Osteoblast (primary cell): ENCODE measurements at regions not wholly inside any gene's neighbourhood (a gene's known extent, or its start where the extent isn't known, plus 50 kb on each side); places are given as distances from the start of the nearest gene placed in this dataset.

Experiments
- DNase-seq: peaks from one replicate; pipeline ENCODE4 v3.0.0; 2011; ENCODE audit warnings: low spot score, mixed read lengths; ENCODE audit not compliant: insufficient read length; ENCODE audit errors: missing footprints
- H2AFZ ChIP-seq: 2 replicates; pipeline ENCODE4 v1.6.0; 2011; ENCODE audit warnings: mild to moderate bottlenecking, low read length
- H3K27ac ChIP-seq: 2 replicates; pipeline ENCODE4 v1.5.1; 2011; ENCODE audit warnings: mild to moderate bottlenecking, low read depth, low read length, moderate library complexity
- H3K27me3 ChIP-seq: 2 replicates; pipeline ENCODE4 v1.6.0; 2012; ENCODE audit warnings: mild to moderate bottlenecking, control low read depth, inconsistent platforms, low read length, moderate library complexity; ENCODE audit not compliant: insufficient read depth
- H3K36me3 ChIP-seq: 2 replicates; pipeline ENCODE4 v1.5.1; 2011; ENCODE audit warnings: mild to moderate bottlenecking, low read length, control low read depth, moderate library complexity; ENCODE audit not compliant: insufficient read depth
- H3K4me1 ChIP-seq: 2 replicates; pipeline ENCODE4 v1.5.1; 2011; ENCODE audit warnings: mild to moderate bottlenecking, low read length, control low read depth, moderate library complexity; ENCODE audit not compliant: insufficient read depth
- H3K4me2 ChIP-seq: 2 replicates; pipeline ENCODE4 v1.6.0; 2011; ENCODE audit warnings: mild to moderate bottlenecking, low read length; ENCODE audit not compliant: insufficient read depth
- H3K4me3 ChIP-seq: fragments of 200-600 bp; sonication (generic); 3 replicates; pipeline ENCODE4 v1.5.1; 2012; ENCODE audit warnings: mild to moderate bottlenecking, low read length, inconsistent platforms; ENCODE audit not compliant: insufficient read depth
- H3K79me2 ChIP-seq: 2 replicates; pipeline ENCODE4 v1.6.0; 2012; ENCODE audit warnings: mild to moderate bottlenecking, low read length, control low read depth, inconsistent platforms; ENCODE audit not compliant: insufficient read depth
- H3K9me3 ChIP-seq: 2 replicates; pipeline ENCODE4 v1.5.1; 2011; ENCODE audit warnings: low read depth, low read length, control low read depth
- H4K20me1 ChIP-seq: 2 replicates; pipeline ENCODE4 v1.6.0; 2012; ENCODE audit warnings: mild to moderate bottlenecking, low read length, control low read depth; ENCODE audit not compliant: insufficient read depth
- CTCF ChIP-seq: IDR thresholded peaks from 2 replicates; pipeline ENCODE4 v1.5.1; 2011; ENCODE audit warnings: mild to moderate bottlenecking, low read depth, low read length, moderate library complexity; ENCODE audit errors: extremely low read depth

- Histone ChIP-seq H2AFZ (no peak overlapping the region), H3K4me2 (no peak overlapping the region), H3K9me3 (no peaks in the 10 kb centered on the region), H3K27me3 (no peaks in the 10 kb centered on the region), H3K4me3 (no peak overlapping the region), H3K36me3 (no peaks in the 10 kb centered on the region), H3K27ac (no peak overlapping the region), H4K20me1 (no peaks in the 10 kb centered on the region), H3K4me1 (no peaks in the 10 kb centered on the region), H3K79me2 (no peaks in the 10 kb centered on the region)
- no peak for DNase-seq
- TF ChIP-seq CTCF = no peak
Observed at GRCh38 chr1:55821234-55821633, 606.1 kb upstream of the USP24 start.

GRCh38 chr1:55820501-55820900 lies 605.3 kb upstream of the USP24 start:
- H3K4me2 ChIP-seq = no peak overlapping the region

GRCh38 chr1:55819011-55819410 lies 603.8 kb upstream of the USP24 start:
- H3K4me3 ChIP-seq = no peak overlapping the region
- H2AFZ ChIP-seq = no peak overlapping the region
- H3K36me3 ChIP-seq = no peaks in the 10 kb centered on the region
- H3K4me1 ChIP-seq = no peaks in the 10 kb centered on the region
- H3K4me2 ChIP-seq = no peak overlapping the region
- H3K27me3 ChIP-seq = no peaks in the 10 kb centered on the region
- H3K79me2 ChIP-seq = no peaks in the 10 kb centered on the region
- TF ChIP-seq CTCF = no peak
- H3K27ac ChIP-seq = no peak overlapping the region
- DNase-seq = no peak
- H4K20me1 ChIP-seq = no peaks in the 10 kb centered on the region
- no peaks in the 10 kb centered on the region for H3K9me3 ChIP-seq

More at GRCh38 chr1:55820501-55820900, 605.3 kb upstream of the USP24 start:
- Histone ChIP-seq H3K27me3 (no peaks in the 10 kb centered on the region), H3K27ac (no peak overlapping the region), H2AFZ (no peak overlapping the region), H3K4me3 (no peak overlapping the region), H3K9me3 (no peaks in the 10 kb centered on the region), H4K20me1 (no peaks in the 10 kb centered on the region), H3K4me1 (no peaks in the 10 kb centered on the region), H3K79me2 (no peaks in the 10 kb centered on the region), H3K36me3 (no peaks in the 10 kb centered on the region)
- TF ChIP-seq CTCF = no peak
- no peak for DNase-seq

- no peak for DNase-seq
- H3K9me3 ChIP-seq = no peaks in the 10 kb centered on the region
- H3K4me3 ChIP-seq = no peak overlapping the region
- no peaks in the 10 kb centered on the region for H3K27me3 ChIP-seq
- H3K4me2 ChIP-seq = no peak overlapping the region
- H2AFZ ChIP-seq = no peak overlapping the region
- H4K20me1 ChIP-seq = no peaks in the 10 kb centered on the region
- H3K36me3 ChIP-seq = no peaks in the 10 kb centered on the region
- no peak for TF ChIP-seq CTCF
- no peaks in the 10 kb centered on the region for H3K79me2 ChIP-seq
- no peak overlapping the region for H3K27ac ChIP-seq
- peaks cover 10% of the 10 kb centered on the region for H3K4me1 ChIP-seq
Observed at GRCh38 chr1:55816456-55817426, 601.6 kb upstream of the USP24 start.
